Neural progenitor cell (in vitro differentiated cells): ENCODE measurements at regions not wholly inside any gene's neighbourhood (a gene's known extent, or its start where the extent isn't known, plus 50 kb on each side); places are given as distances from the start of the nearest gene placed in this dataset.

Experiments used
- CTCF ChIP-seq: fragments of 200-600 bp; sonication (generic); IDR thresholded peaks from 2 replicates; pipeline ENCODE4 v1.5.1; 2017; ENCODE audit warnings: antibody characterized with exemption, mild to moderate bottlenecking
- EZH2 ChIP-seq: fragments of 200-600 bp; sonication (generic); IDR thresholded peaks from 2 replicates; pipeline ENCODE4 v1.6.1; 2017; ENCODE audit warnings: antibody characterized with exemption, mild to moderate bottlenecking, moderate library complexity

- TF ChIP-seq CTCF (no peak), EZH2 (no peak)
Observed at GRCh38 chr6:131363947-131364834, 208.8 kb upstream of the ARG1 start.
